DND-41 (cell line): ENCODE measurements at regions not wholly inside any gene's neighbourhood (a gene's known extent, or its start where the extent isn't known, plus 50 kb on each side); places are given as distances from the start of the nearest gene placed in this dataset.

Experiments used
- CTCF ChIP-seq: IDR thresholded peaks from 2 replicates; pipeline ENCODE4 v1.5.1; 2012; ENCODE audit warnings: borderline replicate concordance, low read length, moderate library complexity, mild to moderate bottlenecking; ENCODE audit not compliant: poor library complexity, severe bottlenecking; ENCODE audit errors: extremely low read depth
- EZH2 ChIP-seq: IDR thresholded peaks from 3 replicates; pipeline ENCODE4 v1.6.1; 2012; ENCODE audit warnings: borderline replicate concordance, low read depth, mild to moderate bottlenecking, moderate library complexity, low read length, inconsistent platforms; ENCODE audit not compliant: severe bottlenecking

- TF ChIP-seq CTCF: no peak
- TF ChIP-seq EZH2: no peak
Measured at GRCh38 chr17:13827118-13827517, 225.4 kb upstream of the HS3ST3A1 start.
